DND-41 (cell line): ENCODE measurements at regions not wholly inside any gene's neighbourhood (a gene's known extent, or its start where the extent isn't known, plus 50 kb on each side); places are given as distances from the start of the nearest gene placed in this dataset.

Source experiments
- EZH2 ChIP-seq: IDR thresholded peaks from 3 replicates; pipeline ENCODE4 v1.6.1; 2012; ENCODE audit warnings: borderline replicate concordance, low read depth, mild to moderate bottlenecking, moderate library complexity, low read length, inconsistent platforms; ENCODE audit not compliant: severe bottlenecking
- TF ChIP-seq, protein P1 (sequence below): IDR thresholded peaks from 2 replicates; pipeline ENCODE4 v1.5.1; 2012; ENCODE audit warnings: borderline replicate concordance, low read length, moderate library complexity, mild to moderate bottlenecking; ENCODE audit not compliant: poor library complexity, severe bottlenecking; ENCODE audit errors: extremely low read depth

DNA sequence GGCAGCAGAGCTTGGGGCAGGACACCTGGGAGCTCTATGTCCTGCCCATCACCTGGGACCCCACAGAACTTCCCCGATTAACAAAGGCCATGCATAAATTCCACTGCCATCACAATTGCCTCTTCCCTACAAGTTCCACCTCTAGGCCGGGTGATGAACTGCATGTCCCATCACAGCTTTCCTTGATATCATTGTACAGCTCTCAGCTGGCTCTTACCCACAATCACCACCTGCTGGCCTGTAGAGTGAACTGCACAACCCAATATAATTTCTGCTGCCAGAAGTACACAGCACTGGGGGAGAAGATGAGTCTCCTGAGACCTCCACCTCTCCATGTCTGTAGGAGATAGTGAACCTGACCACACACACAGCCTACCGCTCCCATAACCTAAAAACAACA, 285.0 kb upstream of the AADAT start:
- TF ChIP-seq, protein P1, sequence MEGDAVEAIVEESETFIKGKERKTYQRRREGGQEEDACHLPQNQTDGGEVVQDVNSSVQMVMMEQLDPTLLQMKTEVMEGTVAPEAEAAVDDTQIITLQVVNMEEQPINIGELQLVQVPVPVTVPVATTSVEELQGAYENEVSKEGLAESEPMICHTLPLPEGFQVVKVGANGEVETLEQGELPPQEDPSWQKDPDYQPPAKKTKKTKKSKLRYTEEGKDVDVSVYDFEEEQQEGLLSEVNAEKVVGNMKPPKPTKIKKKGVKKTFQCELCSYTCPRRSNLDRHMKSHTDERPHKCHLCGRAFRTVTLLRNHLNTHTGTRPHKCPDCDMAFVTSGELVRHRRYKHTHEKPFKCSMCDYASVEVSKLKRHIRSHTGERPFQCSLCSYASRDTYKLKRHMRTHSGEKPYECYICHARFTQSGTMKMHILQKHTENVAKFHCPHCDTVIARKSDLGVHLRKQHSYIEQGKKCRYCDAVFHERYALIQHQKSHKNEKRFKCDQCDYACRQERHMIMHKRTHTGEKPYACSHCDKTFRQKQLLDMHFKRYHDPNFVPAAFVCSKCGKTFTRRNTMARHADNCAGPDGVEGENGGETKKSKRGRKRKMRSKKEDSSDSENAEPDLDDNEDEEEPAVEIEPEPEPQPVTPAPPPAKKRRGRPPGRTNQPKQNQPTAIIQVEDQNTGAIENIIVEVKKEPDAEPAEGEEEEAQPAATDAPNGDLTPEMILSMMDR: peak; percentile 58
- TF ChIP-seq EZH2: no peak
